ENCODE measurements at regions not wholly inside any gene's neighbourhood (a gene's known extent, or its start where the extent isn't known, plus 50 kb on each side); places are given as distances from the start of the nearest gene placed in this dataset.

DNA sequence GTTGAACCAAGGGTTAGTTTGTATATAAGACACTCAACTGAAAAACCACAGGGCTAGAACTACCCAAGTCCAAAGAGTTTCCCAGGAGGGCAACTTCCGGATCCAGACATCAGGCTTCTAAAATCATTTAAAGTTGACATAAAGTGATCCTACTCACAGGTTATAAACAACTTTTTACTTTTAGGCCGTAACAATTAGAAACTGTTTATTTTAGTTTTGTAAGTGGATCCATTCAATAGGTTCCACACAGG, 454.6 kb downstream of the MEIS1 start:
- no peak for DNase-seq (ENCODE audit: low read depth in 2 of 2)

- DNase-seq (ENCODE audit: low read depth in 2 of 2): no peak
Observed at GRCh38 chr2:66890166-66890742, 455.3 kb downstream of the MEIS1 start.

GRCh38 chr2:66895206-66895605, 460.3 kb downstream of the MEIS1 start:
- no peak for DNase-seq (ENCODE audit: low read depth in 2 of 2)

- no peak for DNase-seq (ENCODE audit: low read depth in 2 of 2)
Observed at GRCh38 chr2:66896131-66896530, 461.2 kb downstream of the MEIS1 start.

DNA sequence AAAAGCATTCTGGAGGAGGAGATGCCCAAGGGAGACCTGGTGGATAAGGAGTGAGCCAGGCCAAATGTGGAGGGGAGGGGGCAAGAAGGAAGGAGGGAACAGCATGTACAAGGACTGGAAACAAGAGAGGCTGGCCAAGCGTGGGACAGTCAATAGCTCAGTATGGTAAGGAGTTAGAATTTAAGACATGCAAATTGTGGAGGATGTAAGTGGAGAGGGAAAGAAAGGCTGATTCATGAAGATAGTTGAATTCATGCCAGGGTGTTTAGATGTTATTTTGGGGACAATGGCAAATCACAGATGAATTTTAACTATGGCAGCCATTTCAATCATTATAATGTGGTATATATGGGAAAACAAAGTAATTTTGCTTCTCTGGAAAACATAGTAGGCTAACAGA, 462.3 kb downstream of the MEIS1 start:
- DNase-seq (ENCODE audit: low read depth in 2 of 2): peak in 1 of 2 experiments; percentile 43

DNA sequence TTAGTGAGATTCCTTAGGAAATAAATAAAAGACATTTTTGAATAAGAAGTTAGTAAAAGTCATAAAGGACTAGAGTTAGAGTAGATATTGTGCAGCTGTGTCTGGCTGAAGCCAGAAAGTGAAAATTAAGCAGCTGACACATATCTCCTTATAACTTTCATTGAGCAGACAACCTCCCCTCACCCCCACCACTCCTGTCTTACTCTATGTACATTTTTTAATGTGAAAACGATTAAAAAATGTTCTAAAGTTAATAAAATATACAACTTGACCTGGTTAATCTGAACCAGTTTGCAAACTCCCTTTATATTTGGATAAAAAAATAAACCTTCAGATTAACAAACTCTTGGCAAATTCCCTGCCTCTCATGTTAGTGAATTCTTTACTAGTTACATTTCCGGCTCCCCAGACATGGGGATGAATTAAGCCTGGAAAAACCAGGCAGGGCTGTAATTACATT, 462.8 kb downstream of the MEIS1 start:
- peak in 1 of 2 experiments; percentile 39 for DNase-seq (ENCODE audit: low read depth in 2 of 2)

DNA sequence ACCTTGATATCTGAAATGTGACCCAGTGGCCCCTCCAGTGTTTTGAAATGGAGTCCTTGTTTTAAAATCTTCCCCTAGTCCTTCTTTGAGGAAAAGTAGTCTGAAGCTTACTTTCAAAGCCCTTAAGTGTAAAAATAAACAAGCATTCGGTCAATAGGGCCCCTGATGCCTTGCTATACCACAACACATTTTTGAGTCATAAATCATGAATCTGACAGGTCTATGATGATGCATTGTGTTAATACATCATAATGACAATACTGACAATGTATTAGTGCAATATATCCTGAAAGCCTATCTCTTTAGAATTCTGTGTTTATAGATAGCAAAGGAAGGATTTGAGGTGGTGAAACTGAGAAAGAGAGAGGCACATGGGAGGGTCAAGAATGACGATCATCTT, 464.2 kb downstream of the MEIS1 start:
- DNase-seq (ENCODE audit: low read depth in 2 of 2): no peak

- no peak for DNase-seq (ENCODE audit: low read depth in 2 of 2)
Observed at GRCh38 chr2:66899648-66900047, 464.7 kb downstream of the MEIS1 start.

GRCh38 chr2:66901344-66901743, 466.4 kb downstream of the MEIS1 start:
- DNase-seq (ENCODE audit: low read depth in 2 of 2): no peak

DNA sequence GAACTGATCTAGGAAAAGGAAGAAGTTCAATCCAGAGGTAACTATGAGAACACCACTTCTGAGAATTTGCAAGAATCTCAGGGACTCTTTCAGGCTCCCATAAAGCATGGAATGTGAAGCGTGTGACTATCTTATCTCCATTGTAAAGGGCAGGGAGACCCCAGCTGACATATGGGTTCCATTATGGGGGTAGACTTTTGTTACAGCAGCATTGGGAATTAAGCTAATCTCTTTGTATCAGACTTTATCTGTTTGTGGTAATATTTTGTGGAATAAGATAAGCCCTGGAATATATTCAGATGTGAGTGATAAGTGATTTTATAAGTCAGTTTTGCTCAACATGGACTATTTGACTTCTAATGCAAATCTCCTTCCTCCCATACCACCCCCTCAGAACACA, 468.3 kb downstream of the MEIS1 start:
- no peak for DNase-seq (ENCODE audit: low read depth in 2 of 2)

GRCh38 chr2:66903745-66904465, 469.0 kb downstream of the MEIS1 start:
- DNase-seq (ENCODE audit: low read depth in 2 of 2): no peak

- DNase-seq (ENCODE audit: low read depth in 2 of 2): no peak
Observed at GRCh38 chr2:66915237-66915636, 480.3 kb downstream of the MEIS1 start.

DNA sequence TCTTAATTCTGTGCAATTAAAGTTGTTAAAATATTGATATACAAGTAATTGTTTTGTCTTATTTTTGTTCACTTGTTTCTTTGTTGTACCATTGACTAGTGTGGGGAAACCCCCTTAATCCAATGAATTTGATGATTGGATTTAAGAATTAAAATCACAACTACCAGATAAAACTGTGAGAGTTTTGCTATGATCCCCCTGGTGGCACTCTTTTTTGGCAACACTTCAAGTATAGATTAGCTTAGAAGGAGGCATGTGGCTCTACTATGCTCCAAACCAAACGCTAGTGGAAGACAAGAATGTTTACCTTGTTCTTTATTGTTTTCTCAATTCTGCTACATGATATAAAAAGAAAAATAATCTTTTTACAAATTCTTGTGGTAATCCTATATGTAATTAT, 477.8 kb upstream of the ETAA1 start:
- no peak for DNase-seq (ENCODE audit: low read depth in 2 of 2)

- DNase-seq (ENCODE audit: low read depth in 2 of 2): no peak
Observed at GRCh38 chr2:66920415-66920814, 476.7 kb upstream of the ETAA1 start.

DNA sequence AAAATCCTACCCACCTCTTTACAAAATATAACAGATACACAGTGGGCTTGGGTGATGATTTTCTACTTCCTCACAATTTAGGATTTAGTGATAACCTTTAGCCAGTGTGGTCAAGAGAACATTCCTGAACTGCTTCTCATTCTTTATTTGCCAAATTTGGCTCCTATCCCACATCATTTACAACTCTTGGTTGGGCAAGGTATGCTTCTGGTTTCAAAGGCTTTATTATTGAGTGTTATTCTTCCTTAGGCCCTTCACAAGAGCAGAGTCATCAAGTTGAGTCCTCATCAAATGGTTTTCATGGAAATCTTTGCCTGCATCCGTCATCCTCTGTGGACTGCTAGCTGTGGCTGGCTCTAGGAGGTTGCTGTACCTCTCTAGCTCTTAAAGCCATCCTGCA, 472.0 kb upstream of the ETAA1 start:
- DNase-seq (ENCODE audit: low read depth in 2 of 2): peak; percentile 43 to 58

DNA sequence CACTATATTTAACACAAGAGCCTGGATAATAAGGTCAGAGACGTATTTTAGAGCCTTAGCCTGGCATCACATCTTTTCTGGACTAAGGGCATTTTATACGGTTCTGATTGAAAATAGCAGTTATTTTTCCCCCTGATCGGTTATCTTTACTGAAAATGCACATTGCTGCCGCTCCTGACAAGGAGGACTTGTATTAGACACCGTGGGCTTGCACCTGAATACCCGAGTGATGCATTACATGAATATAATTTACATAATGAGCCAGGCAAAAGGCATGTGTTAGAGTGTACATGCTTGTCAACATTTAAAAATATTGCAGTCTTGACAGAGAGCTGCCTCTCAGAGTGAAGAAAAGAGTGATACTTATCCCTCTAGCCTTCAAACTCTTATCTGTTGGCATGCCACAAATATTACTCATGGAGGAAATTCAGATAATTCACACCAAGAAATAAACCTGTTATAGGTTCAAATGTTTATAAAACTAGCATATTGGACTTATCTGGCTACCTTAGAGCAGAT, 470.5 kb upstream of the ETAA1 start:
- no peak for DNase-seq (ENCODE audit: low read depth in 2 of 2)

DNA sequence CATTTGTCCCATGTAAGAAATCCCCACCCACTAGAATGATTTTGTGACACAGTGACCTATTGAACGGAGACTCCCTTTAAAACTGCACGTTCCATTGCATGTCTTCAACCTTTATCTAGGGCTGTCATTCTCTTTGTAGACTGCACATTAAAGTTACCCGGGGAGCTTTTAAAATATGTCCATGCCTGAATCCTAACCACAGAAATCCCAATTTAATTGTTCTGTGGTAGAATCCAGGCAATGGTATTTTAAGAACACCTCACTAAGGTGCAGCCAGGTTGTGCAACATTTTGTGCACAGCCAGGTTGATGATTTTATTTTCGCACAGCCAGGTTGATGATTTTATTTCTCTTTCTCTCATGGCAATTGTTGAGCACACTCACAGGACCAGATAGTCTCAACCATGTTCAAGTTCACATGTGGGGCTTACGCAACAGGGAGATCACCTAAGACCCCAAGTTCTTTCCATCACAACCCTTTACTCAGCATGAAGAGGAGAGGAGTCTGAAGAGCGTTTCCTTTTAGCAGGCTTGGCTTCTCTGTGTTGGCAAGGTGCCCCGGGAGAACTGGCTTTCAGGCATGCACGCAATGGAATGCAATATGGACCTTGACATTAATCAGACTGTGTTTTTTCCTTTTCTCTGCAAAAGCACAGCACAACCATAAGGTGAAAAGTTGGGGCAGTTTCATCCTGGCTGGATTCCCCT, 467.3 kb upstream of the ETAA1 start:
- DNase-seq (ENCODE audit: low read depth in 2 of 2): peak; percentile 58 to 66

GRCh38 chr2:66930339-66931220, 466.6 kb upstream of the ETAA1 start:
- no peak for DNase-seq (ENCODE audit: low read depth in 2 of 2)

DNA sequence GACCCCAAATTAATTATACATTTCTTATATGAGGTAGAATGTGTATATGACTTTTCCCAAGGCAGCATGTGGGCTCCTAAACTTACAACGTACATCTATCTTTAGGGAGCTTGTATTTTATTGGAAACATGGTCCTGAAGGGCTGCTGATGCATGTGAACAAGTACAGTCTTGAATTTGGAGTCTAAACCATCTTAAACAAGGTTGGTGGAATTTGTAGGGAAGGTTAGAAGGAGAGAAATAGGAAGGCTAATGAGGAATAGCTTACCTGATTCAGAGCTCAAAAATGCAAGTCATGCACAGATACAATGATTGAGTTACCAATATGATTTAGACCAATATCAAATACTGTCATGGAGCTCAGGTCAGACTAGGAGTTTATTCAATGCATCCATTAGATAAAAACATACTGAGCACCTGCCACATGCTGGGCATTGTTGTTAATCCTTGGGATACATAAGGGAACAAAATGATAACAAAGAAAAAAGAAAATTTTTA, 458.6 kb upstream of the ETAA1 start:
- no peak for DNase-seq (ENCODE audit: low read depth in 2 of 2)

- DNase-seq (ENCODE audit: low read depth in 2 of 2): no peak
Observed at GRCh38 chr2:66940080-66940479, 457.1 kb upstream of the ETAA1 start.

GRCh38 chr2:66948234-66948633, 448.9 kb upstream of the ETAA1 start:
- no peak for DNase-seq (ENCODE audit: low read depth in 2 of 2)

GRCh38 chr2:66957198-66957597, 439.9 kb upstream of the ETAA1 start:
- DNase-seq (ENCODE audit: low read depth in 2 of 2): no peak
